ENCODE measurements at regions not wholly inside any gene's neighbourhood (a gene's known extent, or its start where the extent isn't known, plus 50 kb on each side); places are given as distances from the start of the nearest gene placed in this dataset.
"Not testable (repeated sequence)": the region's sequence is repeated elsewhere in the genome, so short reads cannot be mapped to it uniquely, and the experiment has no call there.

GRCh38 chr12:62164036-62164435, 96.2 kb upstream of the USP15 start:
- peak; percentile 22 for DNase-seq

GRCh38 chr12:62166525-62166924, 93.7 kb upstream of the USP15 start:
- DNase-seq = peak; percentile 9

- DNase-seq = no peak
Measured at GRCh38 chr12:62168411-62168810, 91.8 kb upstream of the USP15 start.

- DNase-seq = no peak
Measured at GRCh38 chr12:62170241-62170640, 90.0 kb upstream of the USP15 start.

GRCh38 chr12:62190689-62191490, 69.3 kb upstream of the USP15 start:
- DNase-seq = no peak

GRCh38 chr12:62191491-62192179, 68.6 kb upstream of the USP15 start:
- DNase-seq = peak; percentile 79

GRCh38 chr12:62192180-62192902, 67.9 kb upstream of the USP15 start:
- peak; percentile 96 for DNase-seq

GRCh38 chr12:62192903-62193250, 67.3 kb upstream of the USP15 start:
- no peak for DNase-seq

- no peak for DNase-seq
Measured at GRCh38 chr12:62194031-62194430, 66.2 kb upstream of the USP15 start.

GRCh38 chr12:62194616-62195015, 65.6 kb upstream of the USP15 start:
- no peak for DNase-seq

- no peak for DNase-seq
Measured at GRCh38 chr12:62196146-62196545, 64.1 kb upstream of the USP15 start.

GRCh38 chr12:62202861-62203260, 57.3 kb upstream of the USP15 start:
- DNase-seq = not testable (repeated sequence)

GRCh38 chr12:62205346-62205745, 54.9 kb upstream of the USP15 start:
- no peak for DNase-seq

GRCh38 chr12:62207248-62207647, 53.0 kb upstream of the USP15 start:
- no peak for DNase-seq
